A549 (cell line): ENCODE measurements at regions not wholly inside any gene's neighbourhood (a gene's known extent, or its start where the extent isn't known, plus 50 kb on each side); places are given as distances from the start of the nearest gene placed in this dataset.
"Not testable (repeated sequence)": the region's sequence is repeated elsewhere in the genome, so short reads cannot be mapped to it uniquely, and the experiment has no call there.

Experiments used
- ATAC-seq, 2 experiments: fragments of 200-7000 bp in 1 of 2; fragments of >200 bp in 1 of 2; cut with Nextera tagmentation in 1 of 2; cut with Tn5 transposase in 1 of 2; 3 replicates each; pipeline versions ENCODE4 v1.8.0 to v1.9.1; 2018 to 2020; ENCODE audit warnings: mild to moderate bottlenecking in 1 of 2, moderate library complexity in 1 of 2
- CTCF ChIA-PET: fragments of 300-600 bp; sonication (Branson Sonifier 250); formaldehyde crosslinking; extraction: SDS; loops from one replicate; lab custom pipeline; 2021; ENCODE audit warnings: antibody characterized with exemption, inconsistent platforms; lab: Yijun Ruan, JAX
- POLR2A ChIA-PET: fragments of 350-600 bp; formaldehyde crosslinking; extraction: SDS; loops from one replicate; lab custom pipeline; 2021; ENCODE audit warnings: antibody characterized with exemption, inconsistent platforms; lab: Yijun Ruan, JAX
- DNase-seq, 2 experiments: peaks; one replicate each; pipeline versions ENCODE4 v3.0.0 to v3.0.0-alpha.2; 2011 to 2016; ENCODE audit warnings: low read depth in 1 of 2, low spot score in 1 of 2
- FAIRE-seq: peaks from 2 replicates; lab custom pipeline; 2011; peaks lifted over from hg19 to GRCh38; lab: Jason Lieb, UNC
- H3K27ac ChIP-seq, 2 experiments: fragments of >200 bp; sonication (Bioruptor Twin); formaldehyde crosslinking; 3 replicates each; pipeline ENCODE4 v1.5.1; 2016 to 2017
- H3K4me1 ChIP-seq: fragments of >200 bp; sonication (Bioruptor Twin); formaldehyde crosslinking; 3 replicates; pipeline ENCODE4 v1.6.1; 2016
- H3K4me2 ChIP-seq: fragments of >200 bp; sonication (Bioruptor Twin); formaldehyde crosslinking; 3 replicates; pipeline ENCODE4 v1.6.1; 2016
- H3K4me3 ChIP-seq: fragments of >200 bp; sonication (Bioruptor Twin); formaldehyde crosslinking; 3 replicates; pipeline ENCODE4 v1.5.1; 2016
- H3K9me3 ChIP-seq: fragments of >200 bp; sonication (Bioruptor Twin); formaldehyde crosslinking; 3 replicates; pipeline ENCODE4 v1.6.1; 2016
- BCL3 ChIP-seq: fragments of >200 bp; sonication (Bioruptor Twin); formaldehyde crosslinking; IDR thresholded peaks from 3 replicates; pipeline ENCODE4 v1.6.1; 2016
- CBX2 ChIP-seq: fragments of 200-600 bp; sonication (generic); IDR thresholded peaks from 2 replicates; pipeline ENCODE4 v1.6.1; 2016; ENCODE audit warnings: low read depth, mild to moderate bottlenecking, borderline replicate concordance
- E2F6 ChIP-seq: IDR thresholded peaks from 2 replicates; pipeline ENCODE4 v1.6.1; 2012; ENCODE audit warnings: low read depth, borderline replicate concordance
- ESRRA ChIP-seq: fragments of 150-350 bp; IDR thresholded peaks from 2 replicates; pipeline ENCODE4 v1.6.1; 2014; ENCODE audit warnings: mild to moderate bottlenecking, low read length, borderline replicate concordance
- FOSL2 ChIP-seq, 2 experiments: fragments of 450-650 bp in 1 of 2; fragments of >200 bp in 1 of 2; sonication (Bioruptor Twin) in 1 of 2; formaldehyde crosslinking; IDR thresholded peaks; 2 replicates each; pipeline versions ENCODE4 v1.5.0 to v1.6.1; 2016 to 2020; ENCODE audit warnings: mild to moderate bottlenecking in 1 of 2, moderate library complexity in 1 of 2
- GATA3 ChIP-seq: IDR thresholded peaks from 2 replicates; pipeline ENCODE4 v1.6.1; 2012; ENCODE audit warnings: borderline replicate concordance
- HES2 ChIP-seq: fragments of >200 bp; sonication (Bioruptor Twin); formaldehyde crosslinking; IDR thresholded peaks from 2 replicates; pipeline ENCODE4 v1.6.1; 2016
- HOXA7 ChIP-seq: fragments of 250-450 bp; sonication (Bioruptor Pico); IDR thresholded peaks from 2 replicates; pipeline ENCODE4 v1.5.0; 2020; ENCODE audit warnings: mild to moderate bottlenecking, moderate library complexity
- HOXB13 ChIP-seq: fragments of 250-450 bp; sonication (Bioruptor Pico); IDR thresholded peaks from 2 replicates; pipeline ENCODE4 v1.5.0; 2020; ENCODE audit warnings: low read depth, mild to moderate bottlenecking, moderate library complexity
- KDM5A ChIP-seq: fragments of 200-600 bp; sonication (generic); IDR thresholded peaks from 2 replicates; pipeline ENCODE4 v1.6.1; 2016; ENCODE audit warnings: antibody characterized with exemption, mild to moderate bottlenecking
- MYC ChIP-seq: IDR thresholded peaks from 2 replicates; pipeline ENCODE4 v1.6.1; 2012; ENCODE audit warnings: mild to moderate bottlenecking, inconsistent platforms, low read length, improper control_type of control experiment, borderline replicate concordance
- NR3C1 ChIP-seq: fragments of >200 bp; sonication (Bioruptor Twin); formaldehyde crosslinking; IDR thresholded peaks from 3 replicates; pipeline ENCODE4 v1.6.1; 2017
- RARB ChIP-seq: fragments of 250-450 bp; sonication (Bioruptor Pico); IDR thresholded peaks from 2 replicates; pipeline ENCODE4 v1.8.0; 2021; ENCODE audit warnings: mild to moderate bottlenecking, moderate library complexity
- RCOR1 ChIP-seq: fragments of 150-350 bp; IDR thresholded peaks from 2 replicates; pipeline ENCODE4 v1.6.1; 2014; ENCODE audit warnings: antibody characterized with exemption, low read length, low read depth
- RNF2 ChIP-seq: fragments of 200-600 bp; sonication (generic); IDR thresholded peaks from 2 replicates; pipeline ENCODE4 v1.6.1; 2016; ENCODE audit warnings: low read depth, mild to moderate bottlenecking, antibody characterized with exemption, moderate library complexity, borderline replicate concordance
- SMC3 ChIP-seq: fragments of >200 bp; sonication (Bioruptor Twin); formaldehyde crosslinking; IDR thresholded peaks from 3 replicates; pipeline ENCODE4 v1.6.1; 2018; ENCODE audit warnings: inconsistent platforms
- SREBF2 ChIP-seq: fragments of 450-650 bp; IDR thresholded peaks from 2 replicates; pipeline ENCODE4 v1.6.1; 2014; ENCODE audit warnings: mild to moderate bottlenecking, moderate library complexity
- ZC3H11A ChIP-seq: fragments of 450-650 bp; IDR thresholded peaks from 2 replicates; pipeline ENCODE4 v1.6.1; 2014; ENCODE audit warnings: antibody characterized with exemption, mild to moderate bottlenecking
- ZNF302 ChIP-seq: fragments of 250-450 bp; sonication (Bioruptor Pico); IDR thresholded peaks from 2 replicates; pipeline ENCODE4 v1.9.0; 2021; ENCODE audit warnings: inconsistent platforms, mild to moderate bottlenecking, moderate library complexity
- WGBS: methylation state at CpG from one replicate; pipeline ENCODE4 v1.1.6; 2017; ENCODE audit errors: missing lambda C conversion rate; 5-methylcytosine and 5-hydroxymethylcytosine counted together
- TF ChIP-seq, protein P1 (sequence below): IDR thresholded peaks from 2 replicates; pipeline ENCODE4 v1.6.1; 2012
- TF ChIP-seq, protein P2 (sequence below): IDR thresholded peaks from 2 replicates; pipeline ENCODE4 v1.6.1; 2012
- TF ChIP-seq, protein P3 (sequence below): fragments of 450-650 bp; IDR thresholded peaks from 2 replicates; pipeline ENCODE4 v1.6.1; 2014; ENCODE audit warnings: antibody characterized with exemption

DNA sequence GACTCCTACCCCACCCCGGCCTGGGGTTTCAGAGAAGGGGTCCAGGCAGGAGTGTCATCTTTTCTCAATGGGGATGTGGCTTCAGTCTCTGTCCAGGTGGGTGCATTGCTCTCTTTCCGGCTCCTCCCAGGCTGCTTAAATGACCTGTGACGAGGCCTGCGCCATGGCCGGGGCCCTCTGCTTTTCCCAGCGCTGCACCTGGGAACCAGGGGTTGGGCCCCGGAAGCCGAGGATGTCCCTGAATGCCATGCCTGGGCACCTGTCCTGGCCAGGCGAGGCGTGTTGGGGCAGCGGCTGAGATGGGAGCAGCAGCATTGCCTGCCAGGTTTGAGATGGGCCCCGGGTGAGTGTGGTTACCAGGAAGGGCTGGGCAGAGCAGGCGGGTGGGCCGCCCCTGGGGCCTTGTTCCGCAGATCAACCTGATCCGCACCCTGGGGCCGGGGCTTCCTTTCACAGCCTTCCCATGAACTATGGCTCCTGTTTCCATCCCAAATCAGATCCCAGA is 147.4 kb downstream of the SEC14L1 start (continued):
- TF ChIP-seq HOXA7 (peak; percentile 79), FOSL2 (IDR thresholded peaks at IDR 0.05) (no peak), FOSL2 (CRISPR knock-in tag; IDR thresholded peaks at IDR 0.05) (no peak), CBX2 (no peak), KDM5A (no peak), ZNF302 (CRISPR knock-in tag) (no peak; the same call in 1 of the 2 replicates), SREBF2 (no peak), HES2 (no peak), MYC (no peak), E2F6 (no peak), BCL3 (no peak), HOXB13 (CRISPR knock-in tag) (peak; percentile 90), NR3C1 (no peak), SMC3 (no peak), RNF2 (no peak), ZC3H11A (no peak), RCOR1 (no peak), ESRRA (no peak), GATA3 (no peak), RARB (CRISPR knock-in tag) (no peak; the same call in 1 of the 2 replicates)
- TF ChIP-seq, protein P1, sequence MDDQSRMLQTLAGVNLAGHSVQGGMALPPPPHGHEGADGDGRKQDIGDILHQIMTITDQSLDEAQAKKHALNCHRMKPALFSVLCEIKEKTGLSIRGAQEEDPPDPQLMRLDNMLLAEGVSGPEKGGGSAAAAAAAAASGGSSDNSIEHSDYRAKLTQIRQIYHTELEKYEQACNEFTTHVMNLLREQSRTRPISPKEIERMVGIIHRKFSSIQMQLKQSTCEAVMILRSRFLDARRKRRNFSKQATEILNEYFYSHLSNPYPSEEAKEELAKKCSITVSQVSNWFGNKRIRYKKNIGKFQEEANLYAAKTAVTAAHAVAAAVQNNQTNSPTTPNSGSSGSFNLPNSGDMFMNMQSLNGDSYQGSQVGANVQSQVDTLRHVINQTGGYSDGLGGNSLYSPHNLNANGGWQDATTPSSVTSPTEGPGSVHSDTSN, result no peak
- TF ChIP-seq, protein P2, sequence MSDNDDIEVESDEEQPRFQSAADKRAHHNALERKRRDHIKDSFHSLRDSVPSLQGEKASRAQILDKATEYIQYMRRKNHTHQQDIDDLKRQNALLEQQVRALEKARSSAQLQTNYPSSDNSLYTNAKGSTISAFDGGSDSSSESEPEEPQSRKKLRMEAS, result peak; percentile 0; the same call in 1 of the 2 replicates
- TF ChIP-seq, protein P3, sequence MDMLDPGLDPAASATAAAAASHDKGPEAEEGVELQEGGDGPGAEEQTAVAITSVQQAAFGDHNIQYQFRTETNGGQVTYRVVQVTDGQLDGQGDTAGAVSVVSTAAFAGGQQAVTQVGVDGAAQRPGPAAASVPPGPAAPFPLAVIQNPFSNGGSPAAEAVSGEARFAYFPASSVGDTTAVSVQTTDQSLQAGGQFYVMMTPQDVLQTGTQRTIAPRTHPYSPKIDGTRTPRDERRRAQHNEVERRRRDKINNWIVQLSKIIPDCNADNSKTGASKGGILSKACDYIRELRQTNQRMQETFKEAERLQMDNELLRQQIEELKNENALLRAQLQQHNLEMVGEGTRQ, result no peak

GRCh38 chr17:77290759-77291558 is 150.2 kb downstream of the SEC14L1 start:
- ChIA-PET POLR2A (interaction anchor here (0.7 kb wide), 1 partner anchor 1274 kb away, joined by 3 read pairs; no protein-coding TSS in a partner anchor), CTCF (interaction anchor here (0.9 to 1.4 kb wide), 3 partner anchors 10 to 139 kb away, joined by 3 read pairs; no protein-coding TSS in a partner anchor)
- not testable (repeated sequence) for FAIRE-seq, H3K4me2 ChIP-seq, ATAC-seq, H3K9me3 ChIP-seq, DNase-seq, H3K4me3 ChIP-seq
- WGBS, result 96% methylated on average over 20 of the region's 20 CpGs
- peak overlapping the region in 1 of 2 experiments; percentile 71; a peak in 4 of 6 replicates for H3K27ac ChIP-seq
- H3K4me1 ChIP-seq, result peaks cover 69% of the 10 kb centered on the region
- TF ChIP-seq ZC3H11A, result peak; percentile 89
